ENCODE measurements at regions not wholly inside any gene's neighbourhood (a gene's known extent, or its start where the extent isn't known, plus 50 kb on each side); places are given as distances from the start of the nearest gene placed in this dataset.

- Mint-ChIP-seq H3K36me3 (ENCODE audit: low read depth, unreplicated experiment) (no peaks in the 10 kb centered on the region), H3K9me3 (ENCODE audit: unreplicated experiment) (no peaks in the 10 kb centered on the region), H3K27me3 (ENCODE audit: low read depth, unreplicated experiment) (no peaks in the 10 kb centered on the region), H3K4me1 (ENCODE audit: low read depth, unreplicated experiment) (peaks cover under 1% of the 10 kb centered on the region), H3K4me3 (ENCODE audit: unreplicated experiment) (no peak overlapping the region), H3K27ac (ENCODE audit: unreplicated experiment) (no peak overlapping the region)
- no peak for TF ChIP-seq EZH2 (IDR thresholded peaks at IDR 0.05; ENCODE audit: insufficient read depth, low read length)
- TF ChIP-seq CTCF (IDR thresholded peaks at IDR 0.05; ENCODE audit: insufficient read depth, low read depth, low read length) = no peak
- DNase-seq (ENCODE audit: low read depth) = no peak
- Histone ChIP-seq H3K27me3 (ENCODE audit: insufficient read depth, low read length) (no peaks in the 10 kb centered on the region), H3K4me1 (ENCODE audit: insufficient read depth, low read length) (no peaks in the 10 kb centered on the region), H2AFZ (ENCODE audit: low read depth, low read length) (no peak overlapping the region), H3K36me3 (ENCODE audit: insufficient read depth, low read length) (no peaks in the 10 kb centered on the region), H3K27ac (ENCODE audit: low read depth, low read length) (no peak overlapping the region), H3K4me3 (ENCODE audit: insufficient read depth, low read depth, low read length) (no peak overlapping the region), H3K9me3 (ENCODE audit: insufficient read depth, low read depth, low read length) (no peaks in the 10 kb centered on the region), H3K79me2 (ENCODE audit: insufficient read depth, low read length) (no peaks in the 10 kb centered on the region), H3K4me2 (ENCODE audit: low read length) (no peak overlapping the region), H3K9ac (ENCODE audit: low read length) (no peak overlapping the region), H4K20me1 (ENCODE audit: insufficient read depth, low read length) (no peaks in the 10 kb centered on the region)
- no peak for FAIRE-seq
Observed at GRCh38 chr5:116375926-116376325, 198.7 kb downstream of the SEMA6A start.

- Mint-ChIP-seq H3K27ac (ENCODE audit: unreplicated experiment) (no peak overlapping the region), H3K36me3 (ENCODE audit: low read depth, unreplicated experiment) (no peaks in the 10 kb centered on the region), H3K4me1 (ENCODE audit: low read depth, unreplicated experiment) (peaks cover 4% of the 10 kb centered on the region), H3K4me3 (ENCODE audit: unreplicated experiment) (no peak overlapping the region), H3K9me3 (ENCODE audit: unreplicated experiment) (no peaks in the 10 kb centered on the region), H3K27me3 (ENCODE audit: low read depth, unreplicated experiment) (no peaks in the 10 kb centered on the region)
- DNase-seq (ENCODE audit: low read depth) (no peak), FAIRE-seq (no peak)
- H3K9me3 ChIP-seq (ENCODE audit: insufficient read depth, low read depth, low read length) = no peaks in the 10 kb centered on the region
- TF ChIP-seq CTCF (IDR thresholded peaks at IDR 0.05; ENCODE audit: insufficient read depth, low read depth, low read length) = no peak
- no peak for TF ChIP-seq EZH2 (IDR thresholded peaks at IDR 0.05; ENCODE audit: insufficient read depth, low read length)
- H3K4me2 ChIP-seq (ENCODE audit: low read length) = no peak overlapping the region
- no peaks in the 10 kb centered on the region for H3K79me2 ChIP-seq (ENCODE audit: insufficient read depth, low read length)
- no peak overlapping the region for H3K9ac ChIP-seq (ENCODE audit: low read length)
- H3K36me3 ChIP-seq (ENCODE audit: insufficient read depth, low read length) = no peaks in the 10 kb centered on the region
- H3K27me3 ChIP-seq (ENCODE audit: insufficient read depth, low read length) = no peaks in the 10 kb centered on the region
- H2AFZ ChIP-seq (ENCODE audit: low read depth, low read length) = no peak overlapping the region
- no peaks in the 10 kb centered on the region for H4K20me1 ChIP-seq (ENCODE audit: insufficient read depth, low read length)
- no peak overlapping the region for H3K27ac ChIP-seq (ENCODE audit: low read depth, low read length)
- no peaks in the 10 kb centered on the region for H3K4me1 ChIP-seq (ENCODE audit: insufficient read depth, low read length)
- no peak overlapping the region for H3K4me3 ChIP-seq (ENCODE audit: insufficient read depth, low read depth, low read length)
Observed at GRCh38 chr5:116374434-116374852, 200.2 kb downstream of the SEMA6A start.

- no peaks in the 10 kb centered on the region for H3K9me3 Mint-ChIP-seq (ENCODE audit: unreplicated experiment)
- H4K20me1 ChIP-seq (ENCODE audit: insufficient read depth, low read length) = no peaks in the 10 kb centered on the region
- H3K27me3 Mint-ChIP-seq (ENCODE audit: low read depth, unreplicated experiment) = no peaks in the 10 kb centered on the region
- H3K36me3 Mint-ChIP-seq (ENCODE audit: low read depth, unreplicated experiment) = no peaks in the 10 kb centered on the region
- FAIRE-seq = no peak
- DNase-seq (ENCODE audit: low read depth) = no peak
- H3K4me1 ChIP-seq (ENCODE audit: insufficient read depth, low read length) = no peaks in the 10 kb centered on the region
- H3K4me3 ChIP-seq (ENCODE audit: insufficient read depth, low read depth, low read length) = no peak overlapping the region
- TF ChIP-seq CTCF (IDR thresholded peaks at IDR 0.05; ENCODE audit: insufficient read depth, low read depth, low read length) (no peak), EZH2 (IDR thresholded peaks at IDR 0.05; ENCODE audit: insufficient read depth, low read length) (no peak)
- no peak overlapping the region for H2AFZ ChIP-seq (ENCODE audit: low read depth, low read length)
- H3K9ac ChIP-seq (ENCODE audit: low read length) = no peak overlapping the region
- H3K4me3 Mint-ChIP-seq (ENCODE audit: unreplicated experiment) = no peak overlapping the region
- H3K9me3 ChIP-seq (ENCODE audit: insufficient read depth, low read depth, low read length) = no peaks in the 10 kb centered on the region
- no peak overlapping the region for H3K27ac ChIP-seq (ENCODE audit: low read depth, low read length)
- no peaks in the 10 kb centered on the region for H3K36me3 ChIP-seq (ENCODE audit: insufficient read depth, low read length)
- H3K27ac Mint-ChIP-seq (ENCODE audit: unreplicated experiment) = no peak overlapping the region
- no peaks in the 10 kb centered on the region for H3K27me3 ChIP-seq (ENCODE audit: insufficient read depth, low read length)
- H3K79me2 ChIP-seq (ENCODE audit: insufficient read depth, low read length) = no peaks in the 10 kb centered on the region
- H3K4me2 ChIP-seq (ENCODE audit: low read length) = no peak overlapping the region
- peaks cover 4% of the 10 kb centered on the region for H3K4me1 Mint-ChIP-seq (ENCODE audit: low read depth, unreplicated experiment)
Observed at GRCh38 chr5:116372931-116373597, 201.6 kb downstream of the SEMA6A start.

Data from astrocyte (in vitro differentiated cells and primary cell).